ENCODE measurements at regions not wholly inside any gene's neighbourhood (a gene's known extent, or its start where the extent isn't known, plus 50 kb on each side); places are given as distances from the start of the nearest gene placed in this dataset.

DNA sequence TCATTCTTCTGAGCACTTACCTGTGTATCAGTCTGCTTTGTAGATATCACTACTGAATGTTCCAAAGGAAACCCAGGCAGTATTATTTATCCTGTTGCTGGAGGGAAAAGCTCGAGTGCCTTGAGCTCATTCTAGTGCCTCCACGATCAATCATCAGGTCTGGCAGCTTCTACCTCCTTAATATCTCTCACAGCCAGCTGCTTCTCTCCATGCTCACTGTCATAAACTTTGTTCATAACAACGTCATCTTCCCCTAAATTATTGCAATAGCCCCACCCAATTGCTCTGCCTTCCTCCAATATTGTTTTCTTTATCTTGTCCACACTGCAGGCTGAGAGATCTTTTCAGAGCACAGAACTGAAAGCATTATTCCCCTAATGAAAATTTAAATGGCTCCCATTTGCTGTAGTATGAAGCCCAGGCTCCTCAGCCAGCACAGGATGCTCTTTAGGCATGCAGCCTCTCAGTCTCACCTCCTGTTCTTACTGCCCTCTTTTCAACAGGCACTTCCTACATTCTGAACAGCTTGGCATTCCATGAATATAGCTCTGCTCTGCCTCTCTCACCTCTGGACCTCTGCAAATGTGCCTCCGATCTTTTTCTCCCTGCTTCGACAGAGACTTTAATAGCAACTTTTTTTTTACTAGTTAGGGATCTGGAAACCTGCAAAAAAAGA is 504.2 kb upstream of the IGFBP7 start:
- Histone ChIP-seq H3K9me3 (ENCODE audit: control insufficient read depth, insufficient read depth, low read depth, low read length) (no peaks in the 10 kb centered on the region), H3K27me3 (ENCODE audit: control insufficient read depth, insufficient read depth, low read length) (no peaks in the 10 kb centered on the region), H3K27ac (ENCODE audit: low read length) (no peak overlapping the region), H3K4me3 (ENCODE audit: low read depth in 2 of 2, low read length in 2 of 2) (no peak overlapping the region), H3K36me3 (ENCODE audit: control insufficient read depth, insufficient read depth, low read length) (no peaks in the 10 kb centered on the region), H3K4me1 (ENCODE audit: control insufficient read depth, insufficient read depth, low read length) (no peaks in the 10 kb centered on the region)
- in situ Hi-C loops (cut with HindIII; ENCODE audit: low pct_unique_long_range_greater_than_20kb, low sequenced_read_pairs) = no loop called here
- no peak for ATAC-seq
- BruUV-seq (replicated peaks) = no TSS peak
- TF ChIP-seq, protein P1, sequence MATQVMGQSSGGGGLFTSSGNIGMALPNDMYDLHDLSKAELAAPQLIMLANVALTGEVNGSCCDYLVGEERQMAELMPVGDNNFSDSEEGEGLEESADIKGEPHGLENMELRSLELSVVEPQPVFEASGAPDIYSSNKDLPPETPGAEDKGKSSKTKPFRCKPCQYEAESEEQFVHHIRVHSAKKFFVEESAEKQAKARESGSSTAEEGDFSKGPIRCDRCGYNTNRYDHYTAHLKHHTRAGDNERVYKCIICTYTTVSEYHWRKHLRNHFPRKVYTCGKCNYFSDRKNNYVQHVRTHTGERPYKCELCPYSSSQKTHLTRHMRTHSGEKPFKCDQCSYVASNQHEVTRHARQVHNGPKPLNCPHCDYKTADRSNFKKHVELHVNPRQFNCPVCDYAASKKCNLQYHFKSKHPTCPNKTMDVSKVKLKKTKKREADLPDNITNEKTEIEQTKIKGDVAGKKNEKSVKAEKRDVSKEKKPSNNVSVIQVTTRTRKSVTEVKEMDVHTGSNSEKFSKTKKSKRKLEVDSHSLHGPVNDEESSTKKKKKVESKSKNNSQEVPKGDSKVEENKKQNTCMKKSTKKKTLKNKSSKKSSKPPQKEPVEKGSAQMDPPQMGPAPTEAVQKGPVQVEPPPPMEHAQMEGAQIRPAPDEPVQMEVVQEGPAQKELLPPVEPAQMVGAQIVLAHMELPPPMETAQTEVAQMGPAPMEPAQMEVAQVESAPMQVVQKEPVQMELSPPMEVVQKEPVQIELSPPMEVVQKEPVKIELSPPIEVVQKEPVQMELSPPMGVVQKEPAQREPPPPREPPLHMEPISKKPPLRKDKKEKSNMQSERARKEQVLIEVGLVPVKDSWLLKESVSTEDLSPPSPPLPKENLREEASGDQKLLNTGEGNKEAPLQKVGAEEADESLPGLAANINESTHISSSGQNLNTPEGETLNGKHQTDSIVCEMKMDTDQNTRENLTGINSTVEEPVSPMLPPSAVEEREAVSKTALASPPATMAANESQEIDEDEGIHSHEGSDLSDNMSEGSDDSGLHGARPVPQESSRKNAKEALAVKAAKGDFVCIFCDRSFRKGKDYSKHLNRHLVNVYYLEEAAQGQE (IDR thresholded peaks at IDR 0.05; ENCODE audit: insufficient read depth in 1 of 2, low read depth in 2 of 2, low read length in 1 of 2) = no peak
- TF ChIP-seq, protein P2, sequence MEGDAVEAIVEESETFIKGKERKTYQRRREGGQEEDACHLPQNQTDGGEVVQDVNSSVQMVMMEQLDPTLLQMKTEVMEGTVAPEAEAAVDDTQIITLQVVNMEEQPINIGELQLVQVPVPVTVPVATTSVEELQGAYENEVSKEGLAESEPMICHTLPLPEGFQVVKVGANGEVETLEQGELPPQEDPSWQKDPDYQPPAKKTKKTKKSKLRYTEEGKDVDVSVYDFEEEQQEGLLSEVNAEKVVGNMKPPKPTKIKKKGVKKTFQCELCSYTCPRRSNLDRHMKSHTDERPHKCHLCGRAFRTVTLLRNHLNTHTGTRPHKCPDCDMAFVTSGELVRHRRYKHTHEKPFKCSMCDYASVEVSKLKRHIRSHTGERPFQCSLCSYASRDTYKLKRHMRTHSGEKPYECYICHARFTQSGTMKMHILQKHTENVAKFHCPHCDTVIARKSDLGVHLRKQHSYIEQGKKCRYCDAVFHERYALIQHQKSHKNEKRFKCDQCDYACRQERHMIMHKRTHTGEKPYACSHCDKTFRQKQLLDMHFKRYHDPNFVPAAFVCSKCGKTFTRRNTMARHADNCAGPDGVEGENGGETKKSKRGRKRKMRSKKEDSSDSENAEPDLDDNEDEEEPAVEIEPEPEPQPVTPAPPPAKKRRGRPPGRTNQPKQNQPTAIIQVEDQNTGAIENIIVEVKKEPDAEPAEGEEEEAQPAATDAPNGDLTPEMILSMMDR (IDR thresholded peaks at IDR 0.05) = no peak
- TF ChIP-seq POLR2AphosphoS5 (IDR thresholded peaks at IDR 0.05; ENCODE audit: low read depth, low read length) (no peak), SIN3A (IDR thresholded peaks at IDR 0.05; ENCODE audit: borderline replicate concordance, insufficient read depth, low read depth, low read length) (no peak), TCF7L2 (IDR thresholded peaks at IDR 0.05; ENCODE audit: low read depth, low read length) (no peak)
- no peak for DNase-seq (ENCODE audit: low read depth, low spot score)
- ChIA-PET POLR2A (no interaction called here), CTCF (no interaction called here)
- intact Hi-C loops (cut with micrococcal nuclease; ENCODE audit: unreplicated experiment) = no loop called here

DNA sequence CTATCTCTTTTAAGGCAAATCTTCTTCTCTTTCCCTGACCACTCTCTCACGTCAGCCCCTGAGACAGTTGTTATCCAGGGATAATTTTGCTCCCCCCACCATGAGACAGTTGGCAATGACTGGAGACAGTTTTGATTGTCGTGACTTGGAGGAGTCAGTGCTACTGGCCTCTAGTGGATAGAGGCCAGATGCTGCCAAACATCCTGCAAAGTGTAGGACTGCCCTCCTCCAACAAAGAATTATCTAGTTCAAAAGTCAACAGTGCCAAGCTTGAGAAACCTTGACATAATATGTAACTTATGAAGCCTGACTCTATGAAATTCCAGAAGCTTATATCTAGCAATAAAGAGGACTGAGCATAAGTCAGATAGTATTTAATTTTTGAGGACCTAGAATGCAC is 502.1 kb upstream of the IGFBP7 start:
- Histone ChIP-seq H3K9me3 (ENCODE audit: control insufficient read depth, insufficient read depth, low read depth, low read length) (no peaks in the 10 kb centered on the region), H3K4me1 (ENCODE audit: control insufficient read depth, insufficient read depth, low read length) (no peaks in the 10 kb centered on the region), H3K4me3 (ENCODE audit: low read depth in 2 of 2, low read length in 2 of 2) (no peak overlapping the region), H3K27me3 (ENCODE audit: control insufficient read depth, insufficient read depth, low read length) (no peaks in the 10 kb centered on the region), H3K27ac (ENCODE audit: low read length) (no peak overlapping the region), H3K36me3 (ENCODE audit: control insufficient read depth, insufficient read depth, low read length) (no peaks in the 10 kb centered on the region)
- intact Hi-C loops (cut with micrococcal nuclease; ENCODE audit: unreplicated experiment) = no loop called here
- ATAC-seq (no peak), DNase-seq (ENCODE audit: low read depth, low spot score) (no peak)
- BruUV-seq (replicated peaks) = no TSS peak
- TF ChIP-seq, protein P1 (IDR thresholded peaks at IDR 0.05; ENCODE audit: insufficient read depth in 1 of 2, low read depth in 2 of 2, low read length in 1 of 2) = no peak
- TF ChIP-seq, protein P2 (IDR thresholded peaks at IDR 0.05) = no peak
- no peak for TF ChIP-seq SIN3A (IDR thresholded peaks at IDR 0.05; ENCODE audit: borderline replicate concordance, insufficient read depth, low read depth, low read length)
- no peak for TF ChIP-seq TCF7L2 (IDR thresholded peaks at IDR 0.05; ENCODE audit: low read depth, low read length)
- no peak for TF ChIP-seq POLR2AphosphoS5 (IDR thresholded peaks at IDR 0.05; ENCODE audit: low read depth, low read length)
- in situ Hi-C loops (cut with HindIII; ENCODE audit: low pct_unique_long_range_greater_than_20kb, low sequenced_read_pairs) = no loop called here
- CTCF ChIA-PET = no interaction called here
- POLR2A ChIA-PET = no interaction called here
